Uterus (tissue), 2 donors: ENCODE measurements at regions not wholly inside any gene's neighbourhood (a gene's known extent, or its start where the extent isn't known, plus 50 kb on each side); places are given as distances from the start of the nearest gene placed in this dataset.

ENCODE experiments used
- POLR2A ChIP-seq, 2 donors: fragments of 450-650 bp; IDR thresholded peaks; one replicate each; pipeline ENCODE4 v1.6.1; 2016; ENCODE audit warnings: antibody characterized with exemption in 2 of 2, mild to moderate bottlenecking in 1 of 2, moderate library complexity in 1 of 2
- TF ChIP-seq, protein P1 (sequence below), 4 experiments: fragments of 200-600 bp in 2 of 4; fragments of 450-650 bp in 2 of 4; sonication (generic) in 2 of 4; IDR thresholded peaks; one replicate each; pipeline ENCODE4 v1.5.1; 2016 to 2019; ENCODE audit warnings: antibody characterized with exemption in 4 of 4, mild to moderate bottlenecking in 2 of 4, moderate library complexity in 1 of 4

- TF ChIP-seq POLR2A (IDR thresholded peaks at IDR 0.05): no peak
- TF ChIP-seq, protein P1, sequence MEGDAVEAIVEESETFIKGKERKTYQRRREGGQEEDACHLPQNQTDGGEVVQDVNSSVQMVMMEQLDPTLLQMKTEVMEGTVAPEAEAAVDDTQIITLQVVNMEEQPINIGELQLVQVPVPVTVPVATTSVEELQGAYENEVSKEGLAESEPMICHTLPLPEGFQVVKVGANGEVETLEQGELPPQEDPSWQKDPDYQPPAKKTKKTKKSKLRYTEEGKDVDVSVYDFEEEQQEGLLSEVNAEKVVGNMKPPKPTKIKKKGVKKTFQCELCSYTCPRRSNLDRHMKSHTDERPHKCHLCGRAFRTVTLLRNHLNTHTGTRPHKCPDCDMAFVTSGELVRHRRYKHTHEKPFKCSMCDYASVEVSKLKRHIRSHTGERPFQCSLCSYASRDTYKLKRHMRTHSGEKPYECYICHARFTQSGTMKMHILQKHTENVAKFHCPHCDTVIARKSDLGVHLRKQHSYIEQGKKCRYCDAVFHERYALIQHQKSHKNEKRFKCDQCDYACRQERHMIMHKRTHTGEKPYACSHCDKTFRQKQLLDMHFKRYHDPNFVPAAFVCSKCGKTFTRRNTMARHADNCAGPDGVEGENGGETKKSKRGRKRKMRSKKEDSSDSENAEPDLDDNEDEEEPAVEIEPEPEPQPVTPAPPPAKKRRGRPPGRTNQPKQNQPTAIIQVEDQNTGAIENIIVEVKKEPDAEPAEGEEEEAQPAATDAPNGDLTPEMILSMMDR (IDR thresholded peaks at IDR 0.05): no peak
Observed at GRCh38 chr5:29568028-29568427, 1625.5 kb upstream of the CDH6 start.
